ENCODE measurements at regions not wholly inside any gene's neighbourhood (a gene's known extent, or its start where the extent isn't known, plus 50 kb on each side); places are given as distances from the start of the nearest gene placed in this dataset.
"Not testable (repeated sequence)": the region's sequence is repeated elsewhere in the genome, so short reads cannot be mapped to it uniquely, and the experiment has no call there.

- no peak for DNase-seq (ENCODE audit: low spot score)
These were observed 207.9 kb downstream of the TANC2 start for GRCh38 chr17:63173903-63174302.

GRCh38 chr17:63178530-63178929 is 212.5 kb downstream of the TANC2 start:
- peak; percentile 24 for DNase-seq (ENCODE audit: low spot score)

GRCh38 chr17:63181856-63182255 is 215.8 kb downstream of the TANC2 start:
- no peak for DNase-seq (ENCODE audit: low spot score)

- no peak for DNase-seq (ENCODE audit: low spot score)
These were observed 219.4 kb downstream of the TANC2 start for GRCh38 chr17:63185420-63185819.

GRCh38 chr17:63189082-63189481 is 223.0 kb downstream of the TANC2 start:
- peak; percentile 12 for DNase-seq (ENCODE audit: low spot score)

GRCh38 chr17:63189930-63190329 is 223.9 kb downstream of the TANC2 start:
- no peak for DNase-seq (ENCODE audit: low spot score)

- DNase-seq (ENCODE audit: low spot score), result no peak
These were observed 224.9 kb downstream of the TANC2 start for GRCh38 chr17:63190821-63191370.

- no peak for DNase-seq (ENCODE audit: low spot score)
These were observed 225.6 kb downstream of the TANC2 start for GRCh38 chr17:63191610-63192009.

GRCh38 chr17:63193827-63194226 is 227.8 kb downstream of the TANC2 start:
- no peak for DNase-seq (ENCODE audit: low spot score)

- no peak for DNase-seq (ENCODE audit: low spot score)
These were observed 230.8 kb downstream of the TANC2 start for GRCh38 chr17:63196772-63197335.

GRCh38 chr17:63203652-63204051 is 237.6 kb downstream of the TANC2 start:
- no peak for DNase-seq (ENCODE audit: low spot score)

- DNase-seq (ENCODE audit: low spot score), result no peak
These were observed 224.2 kb downstream of the CYB561 start for GRCh38 chr17:63221939-63222338.

- no peak for DNase-seq (ENCODE audit: low spot score)
These were observed 223.5 kb downstream of the CYB561 start for GRCh38 chr17:63222655-63223054.

- no peak for DNase-seq (ENCODE audit: low spot score)
These were observed 222.7 kb downstream of the CYB561 start for GRCh38 chr17:63223212-63223911.

GRCh38 chr17:63224644-63225043 is 221.5 kb downstream of the CYB561 start:
- DNase-seq (ENCODE audit: low spot score), result no peak

- DNase-seq (ENCODE audit: low spot score), result not testable (repeated sequence)
These were observed 219.4 kb downstream of the CYB561 start for GRCh38 chr17:63226720-63227119.

- not testable (repeated sequence) for DNase-seq (ENCODE audit: low spot score)
These were observed 215.0 kb downstream of the CYB561 start for GRCh38 chr17:63231015-63231620.

- no peak for DNase-seq (ENCODE audit: low spot score)
These were observed 213.4 kb downstream of the CYB561 start for GRCh38 chr17:63232565-63233310.

GRCh38 chr17:63240106-63240505 is 206.0 kb downstream of the CYB561 start:
- DNase-seq (ENCODE audit: low spot score), result no peak

- DNase-seq (ENCODE audit: low spot score), result no peak
These were observed 199.8 kb downstream of the CYB561 start for GRCh38 chr17:63246344-63246743.

- DNase-seq (ENCODE audit: low spot score), result no peak
These were observed 198.4 kb downstream of the CYB561 start for GRCh38 chr17:63247706-63248105.

- peak; percentile 7 for DNase-seq (ENCODE audit: low spot score)
These were observed 196.7 kb downstream of the CYB561 start for GRCh38 chr17:63249256-63250004.

Measured in AG08396 (cell line).